Glutamatergic neuron (in vitro differentiated cells): ENCODE measurements at regions not wholly inside any gene's neighbourhood (a gene's known extent, or its start where the extent isn't known, plus 50 kb on each side); places are given as distances from the start of the nearest gene placed in this dataset.

Experiments
- DNase-seq: peaks from one replicate; pipeline ENCODE4 v3.0.0; 2022
- H3K27ac Mint-ChIP-seq: one replicate; pipeline ENCODE4 v1.8.0; 2020; ENCODE audit warnings: mild to moderate bottlenecking, mixed read lengths, inconsistent platforms; ENCODE audit not compliant: unreplicated experiment
- H3K27me3 Mint-ChIP-seq: one replicate; pipeline ENCODE4 v1.8.0; 2020; ENCODE audit warnings: mild to moderate bottlenecking, moderate library complexity, mixed read lengths, inconsistent platforms; ENCODE audit not compliant: unreplicated experiment
- H3K36me3 Mint-ChIP-seq: one replicate; pipeline ENCODE4 v1.8.0; 2020; ENCODE audit warnings: mild to moderate bottlenecking, mixed read lengths, inconsistent platforms; ENCODE audit not compliant: unreplicated experiment
- H3K4me1 Mint-ChIP-seq: one replicate; pipeline ENCODE4 v1.8.0; 2020; ENCODE audit warnings: mild to moderate bottlenecking, low read depth, mixed read lengths, inconsistent platforms; ENCODE audit not compliant: unreplicated experiment
- H3K4me3 Mint-ChIP-seq: one replicate; pipeline ENCODE4 v1.8.0; 2020; ENCODE audit warnings: mild to moderate bottlenecking, mixed read lengths, inconsistent platforms; ENCODE audit not compliant: unreplicated experiment
- H3K9me3 Mint-ChIP-seq: one replicate; pipeline ENCODE4 v1.8.0; 2020; ENCODE audit warnings: mild to moderate bottlenecking, moderate library complexity, mixed read lengths, inconsistent platforms; ENCODE audit not compliant: unreplicated experiment
- CTCF ChIP-seq: fragments of 200-600 bp; sonication (generic); IDR thresholded peaks from one replicate; pipeline ENCODE4 v1.5.0; 2021; ENCODE audit not compliant: partially characterized antibody, unreplicated experiment

- Mint-ChIP-seq H3K9me3 (no peaks in the 10 kb centered on the region), H3K4me1 (no peaks in the 10 kb centered on the region), H3K4me3 (no peak overlapping the region), H3K27me3 (no peaks in the 10 kb centered on the region), H3K27ac (no peak overlapping the region), H3K36me3 (no peaks in the 10 kb centered on the region)
- DNase-seq, result no peak
- TF ChIP-seq CTCF, result no peak
These were observed 931.7 kb upstream of the CHAC2 start for GRCh38 chr2:52835909-52836308.

- no peak for DNase-seq
- H3K27me3 Mint-ChIP-seq, result no peaks in the 10 kb centered on the region
- H3K4me1 Mint-ChIP-seq, result no peaks in the 10 kb centered on the region
- no peak for TF ChIP-seq CTCF
- H3K36me3 Mint-ChIP-seq, result no peaks in the 10 kb centered on the region
- H3K9me3 Mint-ChIP-seq, result no peaks in the 10 kb centered on the region
- H3K4me3 Mint-ChIP-seq, result no peak overlapping the region
- no peak overlapping the region for H3K27ac Mint-ChIP-seq
These were observed 936.4 kb upstream of the CHAC2 start for GRCh38 chr2:52831216-52831615.

- no peak for DNase-seq
- Mint-ChIP-seq H3K36me3 (no peaks in the 10 kb centered on the region), H3K27ac (no peak overlapping the region), H3K4me1 (no peaks in the 10 kb centered on the region), H3K9me3 (no peaks in the 10 kb centered on the region), H3K4me3 (no peak overlapping the region), H3K27me3 (no peaks in the 10 kb centered on the region)
- TF ChIP-seq CTCF, result no peak
These were observed 939.5 kb upstream of the CHAC2 start for GRCh38 chr2:52828112-52828511.

GRCh38 chr2:52821631-52822030 lies 946.0 kb upstream of the CHAC2 start:
- no peaks in the 10 kb centered on the region for H3K9me3 Mint-ChIP-seq
- no peak for TF ChIP-seq CTCF
- no peaks in the 10 kb centered on the region for H3K36me3 Mint-ChIP-seq
- no peak overlapping the region for H3K27ac Mint-ChIP-seq
- no peak for DNase-seq
- H3K4me3 Mint-ChIP-seq, result no peak overlapping the region
- no peaks in the 10 kb centered on the region for H3K27me3 Mint-ChIP-seq
- H3K4me1 Mint-ChIP-seq, result no peaks in the 10 kb centered on the region

GRCh38 chr2:52818958-52819357 lies 948.6 kb upstream of the CHAC2 start:
- H3K4me3 Mint-ChIP-seq, result no peak overlapping the region
- H3K4me1 Mint-ChIP-seq, result no peaks in the 10 kb centered on the region
- no peaks in the 10 kb centered on the region for H3K27me3 Mint-ChIP-seq
- H3K9me3 Mint-ChIP-seq, result no peaks in the 10 kb centered on the region
- H3K27ac Mint-ChIP-seq, result no peak overlapping the region
- no peaks in the 10 kb centered on the region for H3K36me3 Mint-ChIP-seq
- TF ChIP-seq CTCF, result no peak
- no peak for DNase-seq
